IMR-90 (cell line): ENCODE measurements at regions not wholly inside any gene's neighbourhood (a gene's known extent, or its start where the extent isn't known, plus 50 kb on each side); places are given as distances from the start of the nearest gene placed in this dataset.

Experiments
- ATAC-seq: fragments of 200-7000 bp; cut with Tn5 transposase; 2 replicates; pipeline ENCODE4 v1.9.1; 2020; ENCODE audit warnings: low read depth, mild to moderate bottlenecking, moderate library complexity
- BruUV-seq: library from RNA; stranded (reverse); fragments of 400-500 nt; replicated peaks from 2 replicates; lab custom pipeline; 2021; lab: Mats Ljungman, UMichigan
- CTCF ChIA-PET: fragments of 300-600 bp; formaldehyde crosslinking; extraction: SDS; loops from one replicate; lab custom pipeline; 2021; ENCODE audit warnings: antibody characterized with exemption; lab: Yijun Ruan, JAX
- POLR2A ChIA-PET: fragments of 300-600 bp; sonication (Branson Sonifier 250); formaldehyde crosslinking; loops from one replicate; lab custom pipeline; 2022; ENCODE audit warnings: antibody characterized with exemption; ENCODE audit not compliant: unreplicated experiment; lab: Charles Lee
- DNase-seq: peaks from one replicate; pipeline ENCODE4 v3.0.0; 2013
- H2AFZ ChIP-seq: replicated peaks from 2 replicates; pipeline ENCODE3; 2013; ENCODE audit warnings: low read length, mild to moderate bottlenecking; ENCODE audit not compliant: poor library complexity
- H2AK5ac ChIP-seq: 2 replicates; pipeline ENCODE4 v1.6.1; 2013; ENCODE audit warnings: low read depth, low read length, inconsistent platforms
- H2AK9ac ChIP-seq: replicated peaks from 2 replicates; pipeline ENCODE3; 2013; ENCODE audit warnings: mild to moderate bottlenecking, low read depth, low read length, moderate library complexity; ENCODE audit not compliant: poor library complexity
- H2BK120ac ChIP-seq: 2 replicates; pipeline ENCODE4 v1.6.1; 2013; ENCODE audit warnings: low read depth, low read length, inconsistent platforms
- H2BK15ac ChIP-seq: 3 replicates; pipeline ENCODE4 v1.6.1; 2013; ENCODE audit warnings: low read depth, low read length, inconsistent platforms
- H2BK20ac ChIP-seq: 2 replicates; pipeline ENCODE4 v1.6.1; 2013; ENCODE audit warnings: low read depth, mild to moderate bottlenecking, inconsistent platforms, low read length, moderate library complexity
- H2BK5ac ChIP-seq: 2 replicates; pipeline ENCODE4 v1.6.1; 2013; ENCODE audit warnings: mild to moderate bottlenecking, low read depth, low read length, inconsistent platforms; ENCODE audit not compliant: poor library complexity, severe bottlenecking
- H3K14ac ChIP-seq: replicated peaks from 2 replicates; pipeline ENCODE4 v1.6.1; 2013; ENCODE audit warnings: low read depth, low read length, inconsistent platforms
- H3K18ac ChIP-seq: 2 replicates; pipeline ENCODE4 v1.6.1; 2013; ENCODE audit warnings: low read depth, low read length, control low read depth
- H3K23ac ChIP-seq: 2 replicates; pipeline ENCODE4 v1.6.1; 2013; ENCODE audit warnings: low read depth, low read length, inconsistent platforms
- H3K27ac ChIP-seq: 2 replicates; pipeline ENCODE4 v1.5.1; 2013; ENCODE audit warnings: mild to moderate bottlenecking, control low read depth, low read length; ENCODE audit not compliant: insufficient read depth
- H3K27me3 ChIP-seq: 2 replicates; pipeline ENCODE4 v1.6.1; 2013; ENCODE audit warnings: low read length; ENCODE audit not compliant: control insufficient read depth, insufficient read depth
- H3K36me3 ChIP-seq: 2 replicates; pipeline ENCODE4 v1.6.1; 2013; ENCODE audit warnings: low read length, mixed read lengths; ENCODE audit not compliant: control insufficient read depth, insufficient read depth
- H3K4ac ChIP-seq: 2 replicates; pipeline ENCODE4 v1.6.1; 2013; ENCODE audit warnings: low read depth, low read length, inconsistent platforms
- H3K4me1 ChIP-seq: 2 replicates; pipeline ENCODE4 v1.6.1; 2013; ENCODE audit warnings: low read length, mixed read lengths; ENCODE audit not compliant: control insufficient read depth, insufficient read depth
- H3K4me2 ChIP-seq: 2 replicates; pipeline ENCODE4 v1.6.1; 2013; ENCODE audit warnings: low read depth, mild to moderate bottlenecking, control low read depth, low read length, moderate library complexity
- H3K4me3 ChIP-seq: 2 replicates; pipeline ENCODE4 v1.5.1; 2013; ENCODE audit warnings: low read depth, mild to moderate bottlenecking, control low read depth, low read length, moderate library complexity; ENCODE audit not compliant: insufficient read depth
- H3K56ac ChIP-seq: 2 replicates; pipeline ENCODE4 v1.6.1; 2013; ENCODE audit warnings: low read length, inconsistent platforms; ENCODE audit not compliant: insufficient read depth; ENCODE audit errors: extremely low read depth
- H3K79me1 ChIP-seq, 2 experiments: 2 replicates each; pipeline ENCODE4 v1.6.1; 2013; ENCODE audit warnings: low read length in 2 of 2, inconsistent platforms in 1 of 2, low read depth in 1 of 2
- H3K9ac ChIP-seq: 2 replicates; pipeline ENCODE4 v1.6.1; 2013; ENCODE audit warnings: low read depth, low read length, control low read depth
- H3K9me1 ChIP-seq: 2 replicates; pipeline ENCODE4 v1.6.1; 2013; ENCODE audit warnings: low read length, inconsistent platforms; ENCODE audit not compliant: insufficient read depth
- H3K9me3 ChIP-seq: 2 replicates; pipeline ENCODE4 v1.6.1; 2013; ENCODE audit warnings: low read length; ENCODE audit not compliant: control insufficient read depth, insufficient read depth
- H4K20me1 ChIP-seq: 2 replicates; pipeline ENCODE4 v1.6.1; 2013; ENCODE audit warnings: low read length, inconsistent platforms; ENCODE audit not compliant: insufficient read depth
- H4K5ac ChIP-seq: 2 replicates; pipeline ENCODE4 v1.6.1; 2013; ENCODE audit warnings: mild to moderate bottlenecking, low read depth, low read length, control low read depth
- H4K8ac ChIP-seq, 2 experiments: 2 replicates each; pipeline ENCODE4 v1.6.1; 2013; ENCODE audit warnings: low read depth in 2 of 2, low read length in 2 of 2, control low read depth in 1 of 2, inconsistent platforms in 1 of 2
- H4K91ac ChIP-seq: 2 replicates; pipeline ENCODE4 v1.6.1; 2013; ENCODE audit warnings: low read depth, low read length, inconsistent platforms; ENCODE audit not compliant: insufficient read depth
- BHLHE40 ChIP-seq: fragments of 150-350 bp; IDR thresholded peaks from 2 replicates; pipeline ENCODE4 v1.6.1; 2016; ENCODE audit warnings: mild to moderate bottlenecking, low read depth, low read length
- CEBPB ChIP-seq: IDR thresholded peaks from 2 replicates; pipeline ENCODE4 v1.6.1; 2012; ENCODE audit warnings: low read depth, low read length, improper control_type of control experiment
- CHD1 ChIP-seq: IDR thresholded peaks from 2 replicates; pipeline ENCODE4 v1.6.1; 2012; ENCODE audit warnings: low read depth, low read length, improper control_type of control experiment
- CTCF ChIP-seq: conservative IDR thresholded peaks from 2 replicates; pipeline ENCODE4 v1.5.1; 2012; ENCODE audit warnings: mild to moderate bottlenecking, low read depth, low read length, improper control_type of control experiment
- ELK1 ChIP-seq: fragments of 150-350 bp; IDR thresholded peaks from 2 replicates; pipeline ENCODE4 v1.6.1; 2016; ENCODE audit warnings: low read depth, mild to moderate bottlenecking, low read length, moderate library complexity, borderline replicate concordance
- FOS ChIP-seq: fragments of 150-350 bp; IDR thresholded peaks from 2 replicates; pipeline ENCODE4 v1.6.1; 2016; ENCODE audit warnings: low read depth, low read length
- MAFK ChIP-seq: IDR thresholded peaks from 2 replicates; pipeline ENCODE4 v1.6.1; 2012; ENCODE audit warnings: low read depth, low read length, improper control_type of control experiment
- MAZ ChIP-seq: IDR thresholded peaks from 2 replicates; pipeline ENCODE4 v1.6.1; 2012; ENCODE audit warnings: low read depth, mild to moderate bottlenecking, low read length, improper control_type of control experiment, moderate library complexity, borderline replicate concordance
- MXI1 ChIP-seq: IDR thresholded peaks from 2 replicates; pipeline ENCODE4 v1.6.1; 2012; ENCODE audit warnings: low read depth, mild to moderate bottlenecking, low read length, moderate library complexity, borderline replicate concordance
- NFE2L2 ChIP-seq: fragments of 150-350 bp; IDR thresholded peaks from 2 replicates; pipeline ENCODE4 v1.6.1; 2016; ENCODE audit warnings: low read depth, mild to moderate bottlenecking, low read length
- POLR2A ChIP-seq: IDR thresholded peaks from 2 replicates; pipeline ENCODE4 v1.6.1; 2012; ENCODE audit warnings: mild to moderate bottlenecking, low read depth, low read length
- RAD21 ChIP-seq: IDR thresholded peaks from 2 replicates; pipeline ENCODE4 v1.6.1; 2012; ENCODE audit warnings: low read length, improper control_type of control experiment
- RCOR1 ChIP-seq: IDR thresholded peaks from 2 replicates; pipeline ENCODE4 v1.6.1; 2012; ENCODE audit warnings: mild to moderate bottlenecking, low read length, improper control_type of control experiment; ENCODE audit not compliant: insufficient replicate concordance
- RFX5 ChIP-seq: IDR thresholded peaks from 2 replicates; pipeline ENCODE4 v1.8.0; 2012; ENCODE audit warnings: low read depth, mild to moderate bottlenecking, low read length, moderate library complexity
- SMC3 ChIP-seq: fragments of 150-350 bp; IDR thresholded peaks from 2 replicates; pipeline ENCODE4 v1.6.1; 2016; ENCODE audit warnings: low read depth, mild to moderate bottlenecking, antibody characterized with exemption, low read length, moderate library complexity
- USF2 ChIP-seq: fragments of 150-350 bp; IDR thresholded peaks from 2 replicates; pipeline ENCODE4 v1.6.1; 2017; ENCODE audit warnings: mild to moderate bottlenecking, antibody characterized with exemption, low read length, low read depth
- WGBS, 2 experiments: methylation state at CpG; one replicate each; pipeline versions ENCODE4 v1.1.5 to v1.1.7; 2013; ENCODE audit warnings: missing lambda C conversion rate in 2 of 2; ENCODE audit not compliant: insufficient read length in 1 of 2; ENCODE audit errors: extremely low coverage in 2 of 2; 5-methylcytosine and 5-hydroxymethylcytosine counted together
- dilution Hi-C: fragments of 300-500 bp; cut with HindIII; formaldehyde crosslinking; loops from one replicate; pipeline ENCODE4 v1.14.3; 2018; ENCODE audit warnings: low sequenced_read_pairs; ENCODE audit not compliant: unreplicated experiment
- in situ Hi-C: fragments of 300-500 bp; cut with MboI; formaldehyde crosslinking; loops from 3 replicates; pipeline ENCODE4 v1.14.3; 2019; ENCODE audit warnings: low sequenced_read_pairs, inconsistent platforms, mixed read lengths
- intact Hi-C: fragments of 100-400 bp; cut with micrococcal nuclease; formaldehyde crosslinking; loops from 2 replicates; pipeline ENCODE4 v1.10.0; 2022

- intact Hi-C loops, result no loop called here
Observed at GRCh38 chr15:37518436-37518835, 416.0 kb upstream of the TMCO5A start.

More at GRCh38 chr15:37518436-37518835, 416.0 kb upstream of the TMCO5A start:
- H3K27ac ChIP-seq, result no peak overlapping the region
- H3K36me3 ChIP-seq, result no peaks in the 10 kb centered on the region
- no CpG with 5 or more reads among the region's 1 CpG for WGBS, 2 experiments
- no peak overlapping the region for H4K91ac ChIP-seq
- TF ChIP-seq MAZ (no peak), MAFK (no peak), BHLHE40 (no peak), POLR2A (no peak), RFX5 (no peak), NFE2L2 (no peak), CTCF (no peak), RCOR1 (no peak), MXI1 (no peak), USF2 (no peak), CEBPB (no peak), SMC3 (no peak), CHD1 (no peak), FOS (no peak), RAD21 (no peak), ELK1 (no peak)
- H2BK120ac ChIP-seq, result no peak overlapping the region
- no peaks in the 10 kb centered on the region for H3K9me1 ChIP-seq
- no peak overlapping the region for H2AFZ ChIP-seq
- in situ Hi-C loops, result no loop called here
- DNase-seq, result no peak
- no peak overlapping the region for H3K4ac ChIP-seq
- H3K23ac ChIP-seq, result no peak overlapping the region
- no peak overlapping the region for H4K8ac ChIP-seq
- H2BK5ac ChIP-seq, result no peak overlapping the region
- no peak overlapping the region for H2AK9ac ChIP-seq
- no peaks in the 10 kb centered on the region for H3K79me1 ChIP-seq
- ChIA-PET CTCF (no interaction called here), POLR2A (no interaction called here)
- H3K18ac ChIP-seq, result no peak overlapping the region
- dilution Hi-C loops, result no loop called here
- no peak overlapping the region for H3K14ac ChIP-seq
- no peak overlapping the region for H3K56ac ChIP-seq
- no peak overlapping the region for H3K9ac ChIP-seq
- no peak overlapping the region for H2BK20ac ChIP-seq
- ATAC-seq, result no peak
- H3K4me1 ChIP-seq, result no peaks in the 10 kb centered on the region
- H3K4me2 ChIP-seq, result no peak overlapping the region
- H3K9me3 ChIP-seq, result no peaks in the 10 kb centered on the region
- no TSS peak for BruUV-seq
- no peak overlapping the region for H3K4me3 ChIP-seq
- H3K27me3 ChIP-seq, result no peaks in the 10 kb centered on the region
- no peak overlapping the region for H4K5ac ChIP-seq
- H2AK5ac ChIP-seq, result no peak overlapping the region
- H2BK15ac ChIP-seq, result no peak overlapping the region
- H4K20me1 ChIP-seq, result no peaks in the 10 kb centered on the region
